Neural progenitor cell (in vitro differentiated cells): ENCODE measurements at regions not wholly inside any gene's neighbourhood (a gene's known extent, or its start where the extent isn't known, plus 50 kb on each side); places are given as distances from the start of the nearest gene placed in this dataset.
A peak's percentile ranks its signal among the peaks of the same experiment; 100 is the strongest.

Experiments used
- DNase-seq: peaks from one replicate; pipeline ENCODE4 v3.0.0-alpha.2; 2016; ENCODE audit warnings: low spot score
- H2AFZ ChIP-seq: fragments of 200-600 bp; sonication (generic); replicated peaks from 2 replicates; pipeline ENCODE4 v1.6.1; 2016; ENCODE audit warnings: antibody characterized with exemption
- H3F3A ChIP-seq: fragments of 200-600 bp; sonication (generic); 2 replicates; pipeline ENCODE4 v1.6.1; 2016; ENCODE audit warnings: antibody characterized with exemption, low read depth
- H3K27ac ChIP-seq: fragments of 200-600 bp; sonication (generic); 2 replicates; pipeline ENCODE4 v1.5.1; 2016; ENCODE audit warnings: mild to moderate bottlenecking
- H3K27me3 ChIP-seq: fragments of 200-600 bp; sonication (generic); 2 replicates; pipeline ENCODE4 v1.6.1; 2016; ENCODE audit warnings: mild to moderate bottlenecking, moderate library complexity
- H3K36me3 ChIP-seq: fragments of 200-600 bp; sonication (generic); 2 replicates; pipeline ENCODE4 v1.5.1; 2016
- H3K4me1 ChIP-seq: fragments of 200-600 bp; sonication (generic); 2 replicates; pipeline ENCODE4 v1.6.1; 2016; ENCODE audit warnings: mixed run types
- H3K4me2 ChIP-seq: fragments of 200-600 bp; sonication (generic); 2 replicates; pipeline ENCODE4 v1.6.1; 2016
- H3K4me3 ChIP-seq: fragments of 200-600 bp; sonication (generic); 2 replicates; pipeline ENCODE4 v1.5.1; 2016
- H3K79me2 ChIP-seq: fragments of 200-600 bp; sonication (generic); 2 replicates; pipeline ENCODE4 v1.6.1; 2016; ENCODE audit warnings: low read depth
- H3K9ac ChIP-seq: fragments of 200-600 bp; sonication (generic); 2 replicates; pipeline ENCODE4 v1.6.1; 2016
- H3K9me3 ChIP-seq: fragments of 200-600 bp; sonication (generic); 2 replicates; pipeline ENCODE4 v1.5.1; 2016; ENCODE audit warnings: low read depth
- H4K20me1 ChIP-seq: fragments of 200-600 bp; sonication (generic); 2 replicates; pipeline ENCODE4 v1.6.1; 2016; ENCODE audit warnings: low read depth
- H3K27ac Mint-ChIP-seq: 3 replicates; pipeline ENCODE4 v1.8.0; 2021; ENCODE audit warnings: mixed read lengths
- H3K27me3 Mint-ChIP-seq: 2 replicates; pipeline ENCODE4 v1.8.0; 2022; ENCODE audit warnings: low read depth, mild to moderate bottlenecking, inconsistent platforms, moderate library complexity, mixed read lengths; ENCODE audit not compliant: insufficient read depth
- H3K36me3 Mint-ChIP-seq: 3 replicates; pipeline ENCODE4 v1.8.0; 2021; ENCODE audit warnings: mixed read lengths
- H3K4me1 Mint-ChIP-seq: 3 replicates; pipeline ENCODE4 v1.8.0; 2021; ENCODE audit warnings: mixed read lengths
- H3K4me3 Mint-ChIP-seq: 3 replicates; pipeline ENCODE4 v1.8.0; 2021; ENCODE audit warnings: mild to moderate bottlenecking, moderate library complexity, mixed read lengths
- H3K9me3 Mint-ChIP-seq: 3 replicates; pipeline ENCODE4 v1.8.0; 2020; ENCODE audit warnings: mixed read lengths
- CTCF ChIP-seq: fragments of 200-600 bp; sonication (generic); IDR thresholded peaks from 2 replicates; pipeline ENCODE4 v1.5.1; 2017; ENCODE audit warnings: antibody characterized with exemption, mild to moderate bottlenecking
- EZH2 ChIP-seq: fragments of 200-600 bp; sonication (generic); IDR thresholded peaks from 2 replicates; pipeline ENCODE4 v1.6.1; 2017; ENCODE audit warnings: antibody characterized with exemption, mild to moderate bottlenecking, moderate library complexity
- EZH2phosphoT487 ChIP-seq: fragments of 200-600 bp; sonication (generic); IDR thresholded peaks from 2 replicates; pipeline ENCODE4 v1.6.1; 2017; ENCODE audit warnings: antibody characterized with exemption

GRCh38 chr6:28600245-28600644 is 74.6 kb downstream of the GPX5 start:
- H3K4me3 ChIP-seq, result no peak overlapping the region
- Mint-ChIP-seq H3K4me3 (no peak overlapping the region), H3K4me1 (peaks cover 10% of the 10 kb centered on the region), H3K36me3 (no peaks in the 10 kb centered on the region), H3K9me3 (peaks cover 10% of the 10 kb centered on the region), H3K27ac (no peak overlapping the region), H3K27me3 (peaks cover 4% of the 10 kb centered on the region)
- no peak overlapping the region for H3K27ac ChIP-seq
- H3K79me2 ChIP-seq, result no peaks in the 10 kb centered on the region
- no peak overlapping the region for H3K9ac ChIP-seq
- TF ChIP-seq EZH2 (no peak), EZH2phosphoT487 (no peak), CTCF (no peak)
- no peaks in the 10 kb centered on the region for H3K9me3 ChIP-seq
- H3K4me1 ChIP-seq, result no peaks in the 10 kb centered on the region
- no peak overlapping the region for H2AFZ ChIP-seq
- H3K4me2 ChIP-seq, result no peak overlapping the region
- peaks cover 28% of the 10 kb centered on the region for H3K27me3 ChIP-seq
- no peaks in the 10 kb centered on the region for H3K36me3 ChIP-seq
- peaks cover 11% of the 10 kb centered on the region for H3F3A ChIP-seq
- DNase-seq, result no peak
- H4K20me1 ChIP-seq, result no peaks in the 10 kb centered on the region

GRCh38 chr6:28603891-28604290 is 78.2 kb downstream of the GPX5 start:
- Histone ChIP-seq H3K9ac (no peak overlapping the region), H2AFZ (peak overlapping the region; percentile 38), H3K27me3 (peaks cover 5% of the 10 kb centered on the region), H3K36me3 (no peaks in the 10 kb centered on the region), H3K4me1 (peaks cover 17% of the 10 kb centered on the region), H4K20me1 (no peaks in the 10 kb centered on the region), H3K4me2 (peak overlapping the region; percentile 12), H3K79me2 (no peaks in the 10 kb centered on the region), H3F3A (peaks cover 28% of the 10 kb centered on the region), H3K9me3 (no peaks in the 10 kb centered on the region), H3K27ac (no peak overlapping the region), H3K4me3 (no peak overlapping the region)
- H3K9me3 Mint-ChIP-seq, result peaks cover 7% of the 10 kb centered on the region
- peaks cover 6% of the 10 kb centered on the region for H3K27me3 Mint-ChIP-seq
- TF ChIP-seq CTCF (no peak), EZH2phosphoT487 (no peak), EZH2 (no peak)
- peaks cover 34% of the 10 kb centered on the region for H3K4me1 Mint-ChIP-seq
- H3K4me3 Mint-ChIP-seq, result no peak overlapping the region
- H3K36me3 Mint-ChIP-seq, result no peaks in the 10 kb centered on the region
- peak; percentile 33 for DNase-seq
- H3K27ac Mint-ChIP-seq, result no peak overlapping the region

GRCh38 chr6:28606424-28607391 is 81.0 kb downstream of the GPX5 start:
- Histone ChIP-seq H3F3A (peaks cover 28% of the 10 kb centered on the region), H3K4me1 (peaks cover 17% of the 10 kb centered on the region), H4K20me1 (no peaks in the 10 kb centered on the region), H2AFZ (peak overlapping the region; percentile 92), H3K27me3 (no peaks in the 10 kb centered on the region), H3K27ac (no peak overlapping the region), H3K36me3 (no peaks in the 10 kb centered on the region), H3K79me2 (no peaks in the 10 kb centered on the region), H3K9ac (no peak overlapping the region), H3K4me3 (peak overlapping the region; percentile 46), H3K9me3 (no peaks in the 10 kb centered on the region), H3K4me2 (peak overlapping the region; percentile 74)
- H3K27me3 Mint-ChIP-seq, result peaks cover 6% of the 10 kb centered on the region
- H3K4me1 Mint-ChIP-seq, result peaks cover 34% of the 10 kb centered on the region
- H3K9me3 Mint-ChIP-seq, result no peaks in the 10 kb centered on the region
- H3K27ac Mint-ChIP-seq, result peak overlapping the region; percentile 90
- H3K4me3 Mint-ChIP-seq, result peak overlapping the region; percentile 86
- TF ChIP-seq CTCF (peak; percentile 49), EZH2 (no peak)
- no peaks in the 10 kb centered on the region for H3K36me3 Mint-ChIP-seq
- DNase-seq, result peak; percentile 86
